ENCODE measurements at regions not wholly inside any gene's neighbourhood (a gene's known extent, or its start where the extent isn't known, plus 50 kb on each side); places are given as distances from the start of the nearest gene placed in this dataset.

- TF ChIP-seq CTCF (conservative IDR thresholded peaks at IDR 0.05 in 1 of 2, IDR thresholded peaks at IDR 0.05 in 1 of 2; ENCODE audit: low read depth in 1 of 2, low read length in 2 of 2) (no peak), EZH2 (IDR thresholded peaks at IDR 0.05; ENCODE audit: low read length, missing control alignments) (no peak)
These were observed 567.2 kb downstream of the NPHP4 start for GRCh38 chr1:5424802-5425703.

Measured in fibroblast of lung (primary cell).